ENCODE measurements at regions not wholly inside any gene's neighbourhood (a gene's known extent, or its start where the extent isn't known, plus 50 kb on each side); places are given as distances from the start of the nearest gene placed in this dataset.

- Histone ChIP-seq H3K4me3 (no peak overlapping the region), H3K27ac (no peak overlapping the region), H3K9ac (ENCODE audit: insufficient read length) (no peak overlapping the region), H3K36me3 (ENCODE audit: insufficient read depth, low read length) (no peaks in the 10 kb centered on the region), H3K9me3 (ENCODE audit: low read depth, low read length) (no peaks in the 10 kb centered on the region)
- no peak for DNase-seq (ENCODE audit: low read depth, low spot score)
- TF ChIP-seq EZH2 (IDR thresholded peaks at IDR 0.05) (no peak), POLR2AphosphoS5 (IDR thresholded peaks at IDR 0.05; ENCODE audit: borderline replicate concordance, low read depth, low read length) (no peak), FOXP2 (optimal IDR thresholded peaks at IDR 0.05; ENCODE audit: control extremely low read depth, extremely low read length, insufficient read depth) (no peak)
Measured at GRCh38 chr13:82681535-82681934, 1200.7 kb downstream of the SLITRK1 start.

GRCh38 chr13:82678052-82678451 is 1204.2 kb downstream of the SLITRK1 start:
- H3K4me3 ChIP-seq: no peak overlapping the region
- no peaks in the 10 kb centered on the region for H3K36me3 ChIP-seq (ENCODE audit: insufficient read depth, low read length)
- no peaks in the 10 kb centered on the region for H3K9me3 ChIP-seq (ENCODE audit: low read depth, low read length)
- DNase-seq (ENCODE audit: low read depth, low spot score): no peak
- no peak overlapping the region for H3K9ac ChIP-seq (ENCODE audit: insufficient read length)
- H3K27ac ChIP-seq: no peak overlapping the region
- TF ChIP-seq FOXP2 (optimal IDR thresholded peaks at IDR 0.05; ENCODE audit: control extremely low read depth, extremely low read length, insufficient read depth) (no peak), POLR2AphosphoS5 (IDR thresholded peaks at IDR 0.05; ENCODE audit: borderline replicate concordance, low read depth, low read length) (no peak), EZH2 (IDR thresholded peaks at IDR 0.05) (no peak)

GRCh38 chr13:82675024-82675423 is 1207.2 kb downstream of the SLITRK1 start:
- H3K4me3 ChIP-seq: no peak overlapping the region
- TF ChIP-seq POLR2AphosphoS5 (IDR thresholded peaks at IDR 0.05; ENCODE audit: borderline replicate concordance, low read depth, low read length): no peak
- no peak for TF ChIP-seq FOXP2 (optimal IDR thresholded peaks at IDR 0.05; ENCODE audit: control extremely low read depth, extremely low read length, insufficient read depth)
- TF ChIP-seq EZH2 (IDR thresholded peaks at IDR 0.05): no peak
- H3K9ac ChIP-seq (ENCODE audit: insufficient read length): no peak overlapping the region
- H3K27ac ChIP-seq: no peak overlapping the region
- H3K36me3 ChIP-seq (ENCODE audit: insufficient read depth, low read length): no peaks in the 10 kb centered on the region
- no peak for DNase-seq (ENCODE audit: low read depth, low spot score)
- no peaks in the 10 kb centered on the region for H3K9me3 ChIP-seq (ENCODE audit: low read depth, low read length)

- Histone ChIP-seq H3K27ac (no peak overlapping the region), H3K4me3 (no peak overlapping the region), H3K9ac (ENCODE audit: insufficient read length) (no peak overlapping the region), H3K9me3 (ENCODE audit: low read depth, low read length) (no peaks in the 10 kb centered on the region), H3K36me3 (ENCODE audit: insufficient read depth, low read length) (no peaks in the 10 kb centered on the region)
- DNase-seq (ENCODE audit: low read depth, low spot score): no peak
- TF ChIP-seq EZH2 (IDR thresholded peaks at IDR 0.05) (no peak), POLR2AphosphoS5 (IDR thresholded peaks at IDR 0.05; ENCODE audit: borderline replicate concordance, low read depth, low read length) (no peak), FOXP2 (optimal IDR thresholded peaks at IDR 0.05; ENCODE audit: control extremely low read depth, extremely low read length, insufficient read depth) (no peak)
Measured at GRCh38 chr13:82674546-82674945, 1207.7 kb downstream of the SLITRK1 start.

- no peak for DNase-seq (ENCODE audit: low read depth, low spot score)
- no peaks in the 10 kb centered on the region for H3K9me3 ChIP-seq (ENCODE audit: low read depth, low read length)
- TF ChIP-seq POLR2AphosphoS5 (IDR thresholded peaks at IDR 0.05; ENCODE audit: borderline replicate concordance, low read depth, low read length): no peak
- H3K36me3 ChIP-seq (ENCODE audit: insufficient read depth, low read length): no peaks in the 10 kb centered on the region
- H3K27ac ChIP-seq: no peak overlapping the region
- H3K9ac ChIP-seq (ENCODE audit: insufficient read length): no peak overlapping the region
- no peak overlapping the region for H3K4me3 ChIP-seq
Measured at GRCh38 chr13:82672248-82672647, 1210.0 kb downstream of the SLITRK1 start.

- H3K9me3 ChIP-seq (ENCODE audit: low read depth, low read length): no peaks in the 10 kb centered on the region
- H3K9ac ChIP-seq (ENCODE audit: insufficient read length): no peak overlapping the region
- H3K36me3 ChIP-seq (ENCODE audit: insufficient read depth, low read length): no peaks in the 10 kb centered on the region
- H3K4me3 ChIP-seq: no peak overlapping the region
- no peak for TF ChIP-seq FOXP2 (optimal IDR thresholded peaks at IDR 0.05; ENCODE audit: control extremely low read depth, extremely low read length, insufficient read depth)
- TF ChIP-seq EZH2 (IDR thresholded peaks at IDR 0.05): no peak
- TF ChIP-seq POLR2AphosphoS5 (IDR thresholded peaks at IDR 0.05; ENCODE audit: borderline replicate concordance, low read depth, low read length): no peak
- no peak for DNase-seq (ENCODE audit: low read depth, low spot score)
- no peak overlapping the region for H3K27ac ChIP-seq
Measured at GRCh38 chr13:82664183-82664582, 1218.1 kb downstream of the SLITRK1 start.

- no peak overlapping the region for H3K9ac ChIP-seq (ENCODE audit: insufficient read length)
- no peak for DNase-seq (ENCODE audit: low read depth, low spot score)
- TF ChIP-seq POLR2AphosphoS5 (IDR thresholded peaks at IDR 0.05; ENCODE audit: borderline replicate concordance, low read depth, low read length) (no peak), EZH2 (IDR thresholded peaks at IDR 0.05) (no peak), FOXP2 (optimal IDR thresholded peaks at IDR 0.05; ENCODE audit: control extremely low read depth, extremely low read length, insufficient read depth) (no peak)
- no peak overlapping the region for H3K27ac ChIP-seq
- H3K36me3 ChIP-seq (ENCODE audit: insufficient read depth, low read length): no peaks in the 10 kb centered on the region
- H3K4me3 ChIP-seq: no peak overlapping the region
- H3K9me3 ChIP-seq (ENCODE audit: low read depth, low read length): no peaks in the 10 kb centered on the region
Measured at GRCh38 chr13:82661126-82661525, 1221.1 kb downstream of the SLITRK1 start.

GRCh38 chr13:82658811-82659210 is 1223.5 kb downstream of the SLITRK1 start:
- no peak overlapping the region for H3K9ac ChIP-seq (ENCODE audit: insufficient read length)
- H3K27ac ChIP-seq: no peak overlapping the region
- no peak for TF ChIP-seq EZH2 (IDR thresholded peaks at IDR 0.05)
- no peak for TF ChIP-seq POLR2AphosphoS5 (IDR thresholded peaks at IDR 0.05; ENCODE audit: borderline replicate concordance, low read depth, low read length)
- TF ChIP-seq FOXP2 (optimal IDR thresholded peaks at IDR 0.05; ENCODE audit: control extremely low read depth, extremely low read length, insufficient read depth): no peak
- no peak overlapping the region for H3K4me3 ChIP-seq
- no peak for DNase-seq (ENCODE audit: low read depth, low spot score)
- H3K36me3 ChIP-seq (ENCODE audit: insufficient read depth, low read length): no peaks in the 10 kb centered on the region
- H3K9me3 ChIP-seq (ENCODE audit: low read depth, low read length): no peaks in the 10 kb centered on the region

- no peak overlapping the region for H3K4me3 ChIP-seq
- no peaks in the 10 kb centered on the region for H3K9me3 ChIP-seq (ENCODE audit: low read depth, low read length)
- no peak overlapping the region for H3K27ac ChIP-seq
- no peak for TF ChIP-seq EZH2 (IDR thresholded peaks at IDR 0.05)
- TF ChIP-seq FOXP2 (optimal IDR thresholded peaks at IDR 0.05; ENCODE audit: control extremely low read depth, extremely low read length, insufficient read depth): no peak
- no peak for TF ChIP-seq POLR2AphosphoS5 (IDR thresholded peaks at IDR 0.05; ENCODE audit: borderline replicate concordance, low read depth, low read length)
- H3K9ac ChIP-seq (ENCODE audit: insufficient read length): no peak overlapping the region
- no peak for DNase-seq (ENCODE audit: low read depth, low spot score)
- no peaks in the 10 kb centered on the region for H3K36me3 ChIP-seq (ENCODE audit: insufficient read depth, low read length)
Measured at GRCh38 chr13:82657471-82657870, 1224.8 kb downstream of the SLITRK1 start.

Data from SK-N-MC (cell line).